ENCODE measurements at regions not wholly inside any gene's neighbourhood (a gene's known extent, or its start where the extent isn't known, plus 50 kb on each side); places are given as distances from the start of the nearest gene placed in this dataset.

DNA sequence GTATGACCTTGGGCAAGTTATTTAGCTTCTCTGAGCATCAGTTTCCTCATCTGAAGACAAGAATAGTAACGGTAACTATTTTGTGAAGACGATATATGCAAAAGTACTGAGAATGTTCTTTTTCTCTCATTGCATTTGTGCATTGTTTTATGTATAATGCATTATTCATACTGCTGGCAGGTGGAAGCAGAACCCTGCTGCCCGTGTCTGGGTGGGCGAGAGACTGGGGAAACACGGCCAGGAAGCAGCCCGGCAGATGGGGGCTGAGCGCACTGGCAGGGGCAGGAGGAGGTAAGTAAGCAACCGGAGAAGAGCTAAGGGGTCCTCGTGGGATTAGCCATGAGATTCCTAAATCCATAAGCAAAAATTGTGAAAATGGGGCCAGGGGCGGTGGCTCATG is 115.8 kb upstream of the MED13L start:
- TF ChIP-seq JUND (IDR thresholded peaks at IDR 0.05) (no peak), RAD21 (IDR thresholded peaks at IDR 0.05) (no peak), ATF3 (IDR thresholded peaks at IDR 0.05) (no peak), EGR1 (IDR thresholded peaks at IDR 0.05; ENCODE audit: low read depth in 2 of 2) (no peak), REST (IDR thresholded peaks at IDR 0.05) (no peak), ZBTB33 (IDR thresholded peaks at IDR 0.05) (no peak), TAF1 (conservative IDR thresholded peaks at IDR 0.05) (no peak)
- TF ChIP-seq, protein P1, sequence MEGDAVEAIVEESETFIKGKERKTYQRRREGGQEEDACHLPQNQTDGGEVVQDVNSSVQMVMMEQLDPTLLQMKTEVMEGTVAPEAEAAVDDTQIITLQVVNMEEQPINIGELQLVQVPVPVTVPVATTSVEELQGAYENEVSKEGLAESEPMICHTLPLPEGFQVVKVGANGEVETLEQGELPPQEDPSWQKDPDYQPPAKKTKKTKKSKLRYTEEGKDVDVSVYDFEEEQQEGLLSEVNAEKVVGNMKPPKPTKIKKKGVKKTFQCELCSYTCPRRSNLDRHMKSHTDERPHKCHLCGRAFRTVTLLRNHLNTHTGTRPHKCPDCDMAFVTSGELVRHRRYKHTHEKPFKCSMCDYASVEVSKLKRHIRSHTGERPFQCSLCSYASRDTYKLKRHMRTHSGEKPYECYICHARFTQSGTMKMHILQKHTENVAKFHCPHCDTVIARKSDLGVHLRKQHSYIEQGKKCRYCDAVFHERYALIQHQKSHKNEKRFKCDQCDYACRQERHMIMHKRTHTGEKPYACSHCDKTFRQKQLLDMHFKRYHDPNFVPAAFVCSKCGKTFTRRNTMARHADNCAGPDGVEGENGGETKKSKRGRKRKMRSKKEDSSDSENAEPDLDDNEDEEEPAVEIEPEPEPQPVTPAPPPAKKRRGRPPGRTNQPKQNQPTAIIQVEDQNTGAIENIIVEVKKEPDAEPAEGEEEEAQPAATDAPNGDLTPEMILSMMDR (IDR thresholded peaks at IDR 0.05; ENCODE audit: low read depth, low read length, missing input control), result no peak
- TF ChIP-seq, protein P2, sequence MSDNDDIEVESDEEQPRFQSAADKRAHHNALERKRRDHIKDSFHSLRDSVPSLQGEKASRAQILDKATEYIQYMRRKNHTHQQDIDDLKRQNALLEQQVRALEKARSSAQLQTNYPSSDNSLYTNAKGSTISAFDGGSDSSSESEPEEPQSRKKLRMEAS (IDR thresholded peaks at IDR 0.05), result no peak
